Trophoblast cell (in vitro differentiated cells and primary cell): ENCODE measurements at regions not wholly inside any gene's neighbourhood (a gene's known extent, or its start where the extent isn't known, plus 50 kb on each side); places are given as distances from the start of the nearest gene placed in this dataset.

Source experiments
- DNase-seq, 2 donors: peaks; one replicate each; pipeline ENCODE4 v3.0.0-alpha.2; 2016
- H2AFZ ChIP-seq: 2 replicates; pipeline ENCODE4 v1.6.1; 2013; ENCODE audit warnings: low read length, moderate library complexity, mild to moderate bottlenecking; ENCODE audit not compliant: insufficient read depth, poor library complexity
- H2AK5ac ChIP-seq: 2 replicates; pipeline ENCODE4 v1.6.1; 2013; ENCODE audit warnings: mild to moderate bottlenecking, low read length
- H2BK120ac ChIP-seq: 2 replicates; pipeline ENCODE4 v1.6.1; 2013; ENCODE audit warnings: low read length, mild to moderate bottlenecking, moderate library complexity; ENCODE audit not compliant: insufficient read depth, poor library complexity
- H2BK12ac ChIP-seq: 2 replicates; pipeline ENCODE4 v1.6.1; 2013; ENCODE audit warnings: mild to moderate bottlenecking, low read length, moderate library complexity
- H2BK5ac ChIP-seq: 2 replicates; pipeline ENCODE4 v1.6.1; 2013; ENCODE audit warnings: low read length, low read depth, moderate library complexity, mild to moderate bottlenecking; ENCODE audit not compliant: poor library complexity
- H3K14ac ChIP-seq: 2 replicates; pipeline ENCODE4 v1.6.1; 2013; ENCODE audit warnings: mild to moderate bottlenecking, low read length
- H3K18ac ChIP-seq: 2 replicates; pipeline ENCODE4 v1.6.1; 2013; ENCODE audit warnings: mild to moderate bottlenecking, low read length
- H3K23ac ChIP-seq: 2 replicates; pipeline ENCODE4 v1.6.1; 2013; ENCODE audit warnings: low read length
- H3K27ac ChIP-seq: 2 replicates; pipeline ENCODE4 v1.5.1; 2013; ENCODE audit warnings: low read depth, mild to moderate bottlenecking, inconsistent platforms, low read length, moderate library complexity
- H3K27me3 ChIP-seq: 2 replicates; pipeline ENCODE4 v1.6.1; 2013; ENCODE audit warnings: inconsistent platforms, mild to moderate bottlenecking, low read length, moderate library complexity; ENCODE audit not compliant: insufficient read depth
- H3K36me3 ChIP-seq, 2 experiments: 1 replicate in 1 of 2; 2 replicates in 1 of 2; pipeline ENCODE4 v1.6.1; 2013; ENCODE audit warnings: low read length in 2 of 2, mild to moderate bottlenecking in 2 of 2, moderate library complexity in 1 of 2; ENCODE audit not compliant: insufficient read depth in 2 of 2, control insufficient read depth in 1 of 2
- H3K4ac ChIP-seq: 2 replicates; pipeline ENCODE4 v1.6.1; 2013; ENCODE audit warnings: low read depth, mild to moderate bottlenecking, low read length, moderate library complexity
- H3K4me1 ChIP-seq, 2 experiments: 1 replicate in 1 of 2; 2 replicates in 1 of 2; pipeline ENCODE4 v1.6.1; 2013; ENCODE audit warnings: low read length in 2 of 2, mild to moderate bottlenecking in 2 of 2, moderate library complexity in 1 of 2; ENCODE audit not compliant: insufficient read depth in 2 of 2, control insufficient read depth in 1 of 2
- H3K4me2 ChIP-seq: 2 replicates; pipeline ENCODE4 v1.6.1; 2013; ENCODE audit warnings: inconsistent platforms, mild to moderate bottlenecking, low read length, moderate library complexity
- H3K4me3 ChIP-seq: 2 replicates; pipeline ENCODE4 v1.5.1; 2013; ENCODE audit warnings: mild to moderate bottlenecking, low read depth, low read length, inconsistent platforms
- H3K79me1 ChIP-seq: one replicate; pipeline ENCODE4 v1.6.1; 2013; ENCODE audit warnings: low read length
- H3K79me2 ChIP-seq: 2 replicates; pipeline ENCODE4 v1.6.1; 2013; ENCODE audit warnings: low read length, mild to moderate bottlenecking; ENCODE audit not compliant: control insufficient read depth, insufficient read depth, poor library complexity
- H3K9ac ChIP-seq: 2 replicates; pipeline ENCODE4 v1.6.1; 2013; ENCODE audit warnings: mild to moderate bottlenecking, low read length
- H3K9me3 ChIP-seq: 2 replicates; pipeline ENCODE4 v1.6.1; 2013; ENCODE audit warnings: low read depth, mild to moderate bottlenecking, control low read depth, inconsistent platforms, low read length; ENCODE audit not compliant: insufficient read depth
- H4K12ac ChIP-seq: 2 replicates; pipeline ENCODE4 v1.6.1; 2013; ENCODE audit warnings: low read depth, mild to moderate bottlenecking, low read length, moderate library complexity
- H4K8ac ChIP-seq: 2 replicates; pipeline ENCODE4 v1.6.1; 2013; ENCODE audit warnings: low read depth, mild to moderate bottlenecking, low read length, moderate library complexity
- H4K91ac ChIP-seq: one replicate; pipeline ENCODE4 v1.6.1; 2013; ENCODE audit warnings: low read depth, mild to moderate bottlenecking, low read length, moderate library complexity
- WGBS: extraction: QIAGEN DNeasy Blood & Tissue Kit; methylation state at CpG from one replicate; pipeline ENCODE4 v1.1.7; 2013; ENCODE audit warnings: missing lambda C conversion rate; ENCODE audit not compliant: insufficient read length, insufficient coverage; ENCODE audit errors: extremely low coverage; 5-methylcytosine and 5-hydroxymethylcytosine counted together

- Histone ChIP-seq H2AFZ (no peak overlapping the region), H3K4ac (no peak overlapping the region), H3K4me3 (no peak overlapping the region), H3K79me1 (no peaks in the 10 kb centered on the region), H2BK120ac (no peak overlapping the region), H3K79me2 (no peaks in the 10 kb centered on the region), H2BK5ac (no peak overlapping the region), H3K23ac (no peak overlapping the region), H3K27me3 (no peaks in the 10 kb centered on the region), H3K4me2 (no peak overlapping the region), H3K9me3 (no peaks in the 10 kb centered on the region), H3K4me1 (no peaks in the 10 kb centered on the region), H4K8ac (no peak overlapping the region), H3K18ac (no peak overlapping the region), H4K12ac (no peak overlapping the region), H4K91ac (no peak overlapping the region), H3K14ac (no peak overlapping the region), H2AK5ac (no peak overlapping the region), H2BK12ac (no peak overlapping the region), H3K36me3 (no peaks in the 10 kb centered on the region), H3K27ac (no peak overlapping the region), H3K9ac (no peak overlapping the region)
- no peak for DNase-seq
- WGBS, result no CpG with 5 or more reads among the region's 12 CpGs
Observed at GRCh38 chr10:2949221-2949947, 118.0 kb upstream of the PFKP start.

GRCh38 chr10:2948127-2948854 is 119.1 kb upstream of the PFKP start:
- H3K79me1 ChIP-seq, result no peaks in the 10 kb centered on the region
- no peak overlapping the region for H3K23ac ChIP-seq
- no peak overlapping the region for H2BK120ac ChIP-seq
- no peak overlapping the region for H3K18ac ChIP-seq
- H2BK5ac ChIP-seq, result no peak overlapping the region
- no peak overlapping the region for H3K4ac ChIP-seq
- no peak overlapping the region for H3K4me2 ChIP-seq
- H3K27ac ChIP-seq, result no peak overlapping the region
- no peak overlapping the region for H4K91ac ChIP-seq
- no peak overlapping the region for H3K9ac ChIP-seq
- no peaks in the 10 kb centered on the region for H3K4me1 ChIP-seq
- no CpG with 5 or more reads among the region's 1 CpG for WGBS
- H3K27me3 ChIP-seq, result no peaks in the 10 kb centered on the region
- H2AFZ ChIP-seq, result no peak overlapping the region
- no peak overlapping the region for H3K4me3 ChIP-seq
- no peak overlapping the region for H4K8ac ChIP-seq
- H3K9me3 ChIP-seq, result no peaks in the 10 kb centered on the region
- DNase-seq, result no peak
- no peak overlapping the region for H4K12ac ChIP-seq
- no peaks in the 10 kb centered on the region for H3K36me3 ChIP-seq
- no peak overlapping the region for H2BK12ac ChIP-seq
- H2AK5ac ChIP-seq, result no peak overlapping the region
- no peak overlapping the region for H3K14ac ChIP-seq
- no peaks in the 10 kb centered on the region for H3K79me2 ChIP-seq

DNA sequence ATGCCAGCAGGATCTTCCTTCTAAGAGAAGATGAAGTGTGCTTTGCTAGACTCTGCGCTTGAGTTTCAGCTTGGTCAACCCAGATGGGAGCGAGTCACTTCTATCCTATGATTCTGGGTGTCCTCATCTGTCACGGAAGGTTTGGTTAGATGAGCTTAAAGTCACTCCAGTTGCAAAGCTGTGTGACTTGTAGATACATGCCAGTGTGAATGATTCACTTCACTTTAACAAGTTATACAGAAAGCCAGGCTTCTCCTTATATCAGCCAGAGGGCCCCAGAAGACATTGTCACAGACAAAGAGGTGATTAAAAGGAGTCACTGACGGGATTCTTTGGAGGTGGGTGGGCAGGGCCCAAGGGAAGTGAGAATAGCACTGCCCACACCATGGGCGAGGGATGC is 122.6 kb upstream of the PFKP start:
- WGBS, result no CpG with 5 or more reads among the region's 5 CpGs

DNA sequence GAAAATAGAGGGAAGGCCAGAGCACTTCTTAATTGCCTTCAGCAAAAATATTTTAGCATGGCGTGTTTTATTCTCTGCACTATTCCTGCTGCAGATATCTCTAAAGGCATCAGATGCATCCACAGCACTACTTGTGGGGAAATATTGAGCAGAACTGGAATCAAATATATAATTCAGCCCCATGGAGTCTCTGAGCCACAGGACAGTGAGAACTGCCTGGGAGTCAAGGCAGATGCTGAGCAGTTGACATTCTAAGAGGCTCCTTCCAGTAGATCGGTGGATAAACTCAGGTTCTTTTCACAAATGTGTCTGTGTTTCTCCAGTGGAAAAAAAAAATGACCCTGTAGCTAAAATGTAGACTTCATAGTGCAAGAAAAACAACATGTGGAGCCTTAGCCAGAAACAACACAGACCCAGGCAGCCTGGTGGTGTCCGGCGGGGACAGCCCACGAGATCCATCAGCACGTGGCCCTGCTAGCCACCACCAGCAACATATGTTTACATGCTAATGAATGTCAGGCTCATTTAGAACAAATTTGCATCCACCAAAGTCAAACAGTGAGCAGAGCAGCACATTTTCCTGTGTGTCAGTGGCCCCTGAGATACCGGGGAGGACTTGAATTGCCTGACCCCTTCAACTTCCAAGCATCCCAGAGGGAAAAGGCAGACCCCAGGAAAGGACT is 123.3 kb upstream of the PFKP start:
- Histone ChIP-seq H4K91ac (no peak overlapping the region), H3K4me1 (no peaks in the 10 kb centered on the region), H3K4me2 (no peak overlapping the region), H3K4ac (no peak overlapping the region), H3K36me3 (no peaks in the 10 kb centered on the region), H3K27ac (no peak overlapping the region), H2AK5ac (no peak overlapping the region), H3K9ac (no peak overlapping the region), H3K18ac (no peak overlapping the region), H3K14ac (no peak overlapping the region), H2AFZ (no peak overlapping the region), H3K4me3 (no peak overlapping the region), H2BK120ac (no peak overlapping the region), H3K79me1 (no peaks in the 10 kb centered on the region), H3K9me3 (no peaks in the 10 kb centered on the region), H4K12ac (no peak overlapping the region), H3K23ac (no peak overlapping the region), H4K8ac (no peak overlapping the region), H3K79me2 (no peaks in the 10 kb centered on the region), H3K27me3 (no peaks in the 10 kb centered on the region), H2BK5ac (no peak overlapping the region), H2BK12ac (no peak overlapping the region)
- no peak for DNase-seq
- WGBS, result no CpG with 5 or more reads among the region's 7 CpGs

More for the DNA sequence above, 122.6 kb upstream of the PFKP start:
- H3K4me2 ChIP-seq, result no peak overlapping the region
- H4K12ac ChIP-seq, result no peak overlapping the region
- H3K4me1 ChIP-seq, result no peaks in the 10 kb centered on the region
- no peak overlapping the region for H3K4me3 ChIP-seq
- no peak overlapping the region for H2AFZ ChIP-seq
- H3K18ac ChIP-seq, result no peak overlapping the region
- H2BK120ac ChIP-seq, result no peak overlapping the region
- no peaks in the 10 kb centered on the region for H3K79me2 ChIP-seq
- no peak overlapping the region for H3K23ac ChIP-seq
- no peak overlapping the region for H3K14ac ChIP-seq
- H3K79me1 ChIP-seq, result no peaks in the 10 kb centered on the region
- H3K27me3 ChIP-seq, result no peaks in the 10 kb centered on the region
- H3K9me3 ChIP-seq, result no peaks in the 10 kb centered on the region
- no peak overlapping the region for H3K4ac ChIP-seq
- H2AK5ac ChIP-seq, result no peak overlapping the region
- H3K36me3 ChIP-seq, result no peaks in the 10 kb centered on the region
- no peak overlapping the region for H2BK5ac ChIP-seq
- H3K27ac ChIP-seq, result no peak overlapping the region
- H3K9ac ChIP-seq, result no peak overlapping the region
- H2BK12ac ChIP-seq, result no peak overlapping the region
- DNase-seq, result no peak
- no peak overlapping the region for H4K91ac ChIP-seq
- H4K8ac ChIP-seq, result no peak overlapping the region
